GM21515 (cell line): ENCODE measurements at regions not wholly inside any gene's neighbourhood (a gene's known extent, or its start where the extent isn't known, plus 50 kb on each side); places are given as distances from the start of the nearest gene placed in this dataset.

ENCODE experiments used
- ATAC-seq: cut with Tn5 transposase; IDR thresholded peaks from one replicate; pipeline ENCODE4 v1.9.1; 2021; ENCODE audit not compliant: unreplicated experiment

DNA sequence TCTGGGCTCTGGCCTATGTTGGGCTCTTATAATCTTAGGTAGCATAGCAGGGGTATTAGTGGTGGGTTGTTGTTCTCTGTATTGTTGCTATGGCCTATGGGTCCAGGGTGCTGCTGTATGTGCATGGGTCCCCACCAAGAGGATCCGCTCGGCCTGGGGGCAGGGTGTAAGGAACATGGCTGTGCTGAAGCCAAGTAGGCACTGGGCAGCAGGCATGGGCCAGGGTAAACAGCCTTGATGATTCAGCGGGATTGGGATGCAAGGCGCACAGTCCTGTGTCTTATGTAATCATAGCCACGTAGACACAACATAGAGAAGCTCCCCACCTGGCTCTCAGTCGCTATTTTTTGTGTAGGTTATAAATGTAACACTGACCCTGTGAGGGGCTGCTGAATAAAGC, 306.9 kb downstream of the ZPLD1 start:
- ATAC-seq = no peak

GRCh38 chr3:102745881-102746280, 311.1 kb downstream of the ZPLD1 start:
- ATAC-seq = no peak

DNA sequence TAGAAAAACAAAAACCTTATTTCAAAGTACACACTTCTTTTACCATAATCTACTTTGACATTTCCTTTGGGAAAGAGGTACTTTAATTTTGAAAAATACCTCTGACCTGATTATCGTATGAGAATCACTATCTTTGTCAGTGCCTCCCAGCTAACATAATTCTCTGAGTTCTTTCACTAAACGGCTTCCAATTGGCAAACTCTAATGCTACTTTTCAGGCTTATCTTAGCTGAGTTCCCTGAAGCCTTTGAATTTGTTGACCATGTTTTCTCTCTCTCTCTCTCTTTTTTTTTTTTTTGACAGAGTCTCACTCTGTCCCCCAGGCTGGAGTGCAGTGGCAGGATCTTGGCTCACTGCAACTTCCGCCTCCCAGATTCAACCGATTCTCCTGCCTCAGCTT, 312.8 kb downstream of the ZPLD1 start:
- ATAC-seq = no peak

- ATAC-seq = no peak
Measured at GRCh38 chr3:102748646-102749045, 313.8 kb downstream of the ZPLD1 start.

- ATAC-seq = no peak
Measured at GRCh38 chr3:102750322-102750721, 315.5 kb downstream of the ZPLD1 start.

- no peak for ATAC-seq
Measured at GRCh38 chr3:102753901-102754300, 319.1 kb downstream of the ZPLD1 start.

DNA sequence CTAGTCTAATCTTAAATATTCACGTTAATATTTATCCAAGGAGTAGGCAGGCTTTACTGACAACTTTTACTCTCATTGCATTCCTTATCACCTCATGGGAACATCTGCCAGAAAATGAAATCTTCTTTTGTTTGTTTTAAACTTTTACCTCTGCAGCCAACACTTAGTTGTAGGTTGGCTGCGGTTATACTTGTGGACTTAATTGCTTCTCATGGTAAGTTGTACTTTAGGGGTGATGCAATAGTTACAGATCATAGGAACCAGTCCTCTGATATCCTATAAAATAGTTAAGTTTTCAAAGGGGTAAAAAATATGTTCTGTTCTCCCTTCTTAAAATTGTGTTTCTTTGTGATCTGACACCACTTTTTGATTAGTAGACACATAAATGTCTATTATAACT, 321.9 kb downstream of the ZPLD1 start:
- ATAC-seq = no peak

- ATAC-seq = no peak
Measured at GRCh38 chr3:102757950-102758349, 323.1 kb downstream of the ZPLD1 start.

- no peak for ATAC-seq
Measured at GRCh38 chr3:102761766-102762165, 327.0 kb downstream of the ZPLD1 start.

GRCh38 chr3:102790747-102791325, 356.0 kb downstream of the ZPLD1 start:
- ATAC-seq = no peak

- ATAC-seq = no peak
Measured at GRCh38 chr3:102791641-102792589, 357.1 kb downstream of the ZPLD1 start.

GRCh38 chr3:102796804-102797203, 362.0 kb downstream of the ZPLD1 start:
- no peak for ATAC-seq

- no peak for ATAC-seq
Measured at GRCh38 chr3:102802819-102803420, 368.1 kb downstream of the ZPLD1 start.

DNA sequence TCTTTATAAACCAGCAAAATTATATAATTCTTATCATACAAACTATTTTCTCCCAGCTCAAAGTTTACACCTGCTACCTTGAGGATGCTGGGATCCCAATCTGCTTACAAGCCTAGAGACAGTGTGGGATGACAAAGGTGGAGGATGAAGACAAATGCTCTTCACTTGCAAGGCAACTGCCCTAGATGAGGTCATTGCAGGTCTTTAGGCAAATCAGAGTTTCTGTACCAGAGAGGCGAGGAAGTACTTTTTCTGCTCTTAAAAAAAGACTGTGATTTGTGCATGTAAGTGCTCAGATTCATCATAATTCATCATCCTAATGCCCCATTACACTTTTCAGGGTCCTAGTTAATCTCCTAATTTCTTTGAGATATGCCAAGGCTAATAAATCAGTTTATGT, 376.1 kb downstream of the ZPLD1 start:
- no peak for ATAC-seq

GRCh38 chr3:102826636-102827035, 391.8 kb downstream of the ZPLD1 start:
- no peak for ATAC-seq

DNA sequence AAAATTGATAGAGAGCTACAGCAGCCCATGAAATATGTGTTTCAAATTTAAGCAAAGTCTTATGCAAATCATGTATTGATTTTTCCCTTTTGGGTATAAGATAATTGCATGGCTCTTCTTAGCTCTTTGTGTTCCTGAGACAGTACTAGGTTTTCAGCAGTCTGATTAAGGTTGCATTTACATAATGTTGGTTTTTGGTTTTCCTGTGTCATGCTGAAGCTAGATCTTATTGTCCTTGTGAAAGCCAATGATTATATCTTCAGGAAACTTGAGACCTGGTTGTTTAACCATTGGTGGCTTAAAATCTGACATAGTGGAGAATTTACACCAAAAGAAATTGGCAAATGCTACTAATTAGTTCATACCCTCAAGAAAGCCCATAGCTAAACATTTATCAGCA, 392.6 kb downstream of the ZPLD1 start:
- no peak for ATAC-seq

DNA sequence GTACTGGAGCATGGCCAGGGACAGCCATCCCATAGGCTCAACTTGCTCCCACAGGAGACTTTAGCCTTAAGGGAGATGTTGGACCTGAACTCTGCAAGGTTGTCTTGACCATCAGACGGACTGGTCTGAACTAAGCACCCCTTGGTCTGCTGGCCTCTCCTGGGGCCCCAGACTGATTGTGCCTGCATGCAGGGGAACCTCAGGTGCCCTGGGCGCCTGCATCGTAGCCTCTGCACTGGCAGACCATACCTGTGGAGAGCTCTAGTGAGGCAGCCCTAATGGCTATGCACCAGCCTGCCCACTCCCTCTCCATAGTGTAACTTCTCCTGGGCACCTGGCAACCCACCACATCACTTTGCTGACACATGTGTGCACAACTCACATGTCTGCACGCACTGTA, 395.6 kb downstream of the ZPLD1 start:
- no peak for ATAC-seq

DNA sequence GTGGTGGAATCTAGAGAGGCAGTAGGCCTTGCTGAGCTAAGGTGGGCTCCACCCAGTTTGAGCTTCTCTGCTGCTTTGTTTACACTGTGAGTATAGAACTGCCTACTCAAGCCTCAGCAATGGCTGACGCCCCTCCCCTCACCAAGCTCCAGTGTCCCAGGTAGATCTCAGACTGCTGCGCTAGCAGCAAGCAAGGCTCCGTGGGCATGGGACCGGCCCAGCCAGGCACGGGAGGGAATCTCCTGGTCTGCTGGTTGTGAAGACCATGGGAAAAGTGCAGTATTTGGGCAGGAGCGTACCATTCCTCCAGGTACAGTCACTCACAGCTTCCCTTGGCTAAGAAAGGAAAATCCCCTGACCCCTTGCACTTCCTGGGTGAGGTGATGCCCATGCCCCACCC, 407.1 kb downstream of the ZPLD1 start:
- ATAC-seq = no peak

GRCh38 chr3:102866845-102867244, 432.0 kb downstream of the ZPLD1 start:
- no peak for ATAC-seq

- ATAC-seq = no peak
Measured at GRCh38 chr3:102883515-102883914, 448.7 kb downstream of the ZPLD1 start.

DNA sequence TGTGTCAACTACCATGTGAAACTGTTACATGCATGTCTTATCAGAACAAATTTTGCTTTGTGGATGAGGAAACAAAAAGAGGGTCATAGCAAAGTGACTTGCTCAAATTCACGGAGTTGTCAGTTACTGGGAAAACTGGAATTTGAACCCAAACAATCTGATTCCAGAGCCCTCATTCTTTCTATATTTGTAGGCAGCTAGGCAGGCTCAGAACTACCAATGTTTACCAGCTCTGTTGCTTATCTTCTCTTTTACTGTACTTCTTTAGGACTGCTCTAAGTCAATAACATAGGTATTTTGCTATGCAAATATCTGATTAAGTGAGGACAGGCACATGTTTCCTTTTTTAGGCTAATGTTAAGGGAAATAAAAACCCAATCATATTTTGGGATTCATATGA, 450.5 kb downstream of the ZPLD1 start:
- ATAC-seq = no peak

DNA sequence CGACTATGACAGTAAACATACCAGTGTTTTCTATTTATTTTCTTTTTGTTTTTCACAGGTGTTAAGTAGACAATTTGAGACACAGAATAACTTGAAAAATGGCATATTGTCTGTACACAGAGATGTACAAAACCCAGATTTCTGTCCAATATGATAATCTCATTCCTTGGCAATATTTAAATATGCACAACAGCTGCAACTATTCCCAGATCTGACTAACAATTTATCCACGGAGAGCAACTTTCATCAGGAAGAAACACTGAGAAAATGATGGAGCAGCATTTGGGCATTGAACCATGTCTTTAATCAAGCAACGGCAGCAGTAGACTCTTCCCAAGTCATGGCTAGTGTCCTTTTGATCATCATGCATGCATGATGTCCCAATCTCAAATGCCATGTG, 452.6 kb downstream of the ZPLD1 start:
- ATAC-seq = no peak
